Amygdala (tissue), 56 donors: ENCODE measurements at regions not wholly inside any gene's neighbourhood (a gene's known extent, or its start where the extent isn't known, plus 50 kb on each side); places are given as distances from the start of the nearest gene placed in this dataset.

Experiments used
- DNase-seq, 56 donors: peaks; one replicate each; lab custom pipeline; 2025; lab: John Stamatoyannopoulos, UW

- DNase-seq: no peak
These were observed 132.9 kb upstream of the PRICKLE2 start for GRCh38 chr3:64358176-64358575.

- no peak for DNase-seq
These were observed 132.2 kb upstream of the PRICKLE2 start for GRCh38 chr3:64357481-64357880.

- DNase-seq: no peak
These were observed 130.1 kb upstream of the PRICKLE2 start for GRCh38 chr3:64355401-64355807.

- no peak for DNase-seq
These were observed 129.7 kb upstream of the PRICKLE2 start for GRCh38 chr3:64354956-64355355.

- DNase-seq: no peak
These were observed 129.0 kb upstream of the PRICKLE2 start for GRCh38 chr3:64354221-64354620.

GRCh38 chr3:64353226-64353625 lies 128.0 kb upstream of the PRICKLE2 start:
- no peak for DNase-seq

GRCh38 chr3:64352639-64352992 lies 127.3 kb upstream of the PRICKLE2 start:
- no peak for DNase-seq

- DNase-seq: no peak
These were observed 126.7 kb upstream of the PRICKLE2 start for GRCh38 chr3:64351713-64352638.

- no peak for DNase-seq
These were observed 124.3 kb upstream of the PRICKLE2 start for GRCh38 chr3:64349551-64349950.

- peak in 1 of 56 donors; percentile 13 for DNase-seq
These were observed 120.1 kb upstream of the PRICKLE2 start for GRCh38 chr3:64345371-64345770.

GRCh38 chr3:64344721-64345207 lies 119.5 kb upstream of the PRICKLE2 start:
- no peak for DNase-seq

- no peak for DNase-seq
These were observed 118.6 kb upstream of the PRICKLE2 start for GRCh38 chr3:64343689-64344430.

GRCh38 chr3:64342940-64343688 lies 117.8 kb upstream of the PRICKLE2 start:
- no peak for DNase-seq

- DNase-seq: no peak
These were observed 116.0 kb upstream of the PRICKLE2 start for GRCh38 chr3:64341296-64341695.

- no peak for DNase-seq
These were observed 115.4 kb upstream of the PRICKLE2 start for GRCh38 chr3:64340641-64341101.

- DNase-seq: no peak
These were observed 111.2 kb upstream of the PRICKLE2 start for GRCh38 chr3:64336488-64336887.

GRCh38 chr3:64332459-64333350 lies 107.4 kb upstream of the PRICKLE2 start:
- no peak for DNase-seq

GRCh38 chr3:64331605-64332004 lies 106.3 kb upstream of the PRICKLE2 start:
- no peak for DNase-seq

GRCh38 chr3:64329037-64329436 lies 103.8 kb upstream of the PRICKLE2 start:
- DNase-seq: no peak
